Common myeloid progenitor, CD34-positive (primary cell): ENCODE measurements at regions not wholly inside any gene's neighbourhood (a gene's known extent, or its start where the extent isn't known, plus 50 kb on each side); places are given as distances from the start of the nearest gene placed in this dataset.

Experiments used
- CTCF ChIA-PET: fragments of 350-600 bp; sonication (Branson Sonifier 250); formaldehyde crosslinking; loops from one replicate; lab custom pipeline; 2021; ENCODE audit warnings: antibody characterized with exemption; lab: Charles Lee
- POLR2A ChIA-PET: fragments of 350-600 bp; sonication (Branson Sonifier 250); formaldehyde crosslinking; loops from one replicate; lab custom pipeline; 2021; ENCODE audit warnings: antibody characterized with exemption; lab: Charles Lee
- DNase-seq, 3 donors: peaks; one replicate each; pipeline versions ENCODE4 v3.0.0 to v3.0.0-alpha.2; 2013
- H3K27ac ChIP-seq, 2 experiments: 1 replicate in 1 of 2; 2 replicates in 1 of 2; pipeline ENCODE4 v1.7.0; 2013; ENCODE audit warnings: inconsistent platforms in 2 of 2, low read length in 2 of 2, mild to moderate bottlenecking in 2 of 2, low read depth in 1 of 2, moderate library complexity in 1 of 2; ENCODE audit not compliant: severe bottlenecking in 2 of 2, insufficient read depth in 1 of 2, poor library complexity in 1 of 2
- H3K27me3 ChIP-seq, 5 experiments: replicated peaks in 2 of 5; 1 replicate in 3 of 5; 2 replicates in 2 of 5; pipeline versions ENCODE4 v1.6.1 to v1.7.0; 2013; ENCODE audit warnings: low read length in 4 of 5, mild to moderate bottlenecking in 2 of 5, moderate library complexity in 2 of 5, inconsistent platforms in 1 of 5; ENCODE audit not compliant: insufficient read depth in 5 of 5, control insufficient read depth in 4 of 5
- H3K36me3 ChIP-seq, 4 experiments: 1 replicate in 2 of 4; 2 replicates in 2 of 4; pipeline versions ENCODE4 v1.6.1 to v1.7.0; 2013; ENCODE audit warnings: low read length in 3 of 4, control low read depth in 1 of 4, mild to moderate bottlenecking in 1 of 4; ENCODE audit not compliant: control insufficient read depth in 4 of 4, insufficient read depth in 4 of 4
- H3K4me1 ChIP-seq, 4 experiments: 1 replicate in 3 of 4; 2 replicates in 1 of 4; pipeline versions ENCODE4 v1.6.1 to v1.7.1; 2013; ENCODE audit warnings: low read length in 3 of 4, mild to moderate bottlenecking in 3 of 4, control low read depth in 1 of 4, inconsistent platforms in 1 of 4, moderate library complexity in 1 of 4; ENCODE audit not compliant: control insufficient read depth in 4 of 4, insufficient read depth in 4 of 4; ENCODE audit errors: control extremely low read depth in 1 of 4
- H3K4me3 ChIP-seq, 7 experiments: 1 replicate in 4 of 7; 2 replicates in 3 of 7; pipeline versions ENCODE4 v1.5.1 to v1.7.0; 2013; ENCODE audit warnings: mild to moderate bottlenecking in 7 of 7, low read length in 6 of 7, moderate library complexity in 6 of 7, inconsistent platforms in 2 of 7, low read depth in 2 of 7, control low read depth in 1 of 7; ENCODE audit not compliant: insufficient read depth in 4 of 7, control insufficient read depth in 1 of 7; ENCODE audit errors: extremely low read depth in 1 of 7
- H3K9me3 ChIP-seq, 5 experiments: 1 replicate in 4 of 5; 2 replicates in 1 of 5; pipeline versions ENCODE4 v1.6.1 to v1.7.1; 2013; ENCODE audit warnings: low read length in 4 of 5, mild to moderate bottlenecking in 2 of 5, inconsistent platforms in 1 of 5, low read depth in 1 of 5, moderate library complexity in 1 of 5; ENCODE audit not compliant: control insufficient read depth in 4 of 5, insufficient read depth in 2 of 5; ENCODE audit errors: control extremely low read depth in 1 of 5
- WGBS: methylation state at CpG from one replicate; pipeline ENCODE4 v1.1.5; 2013; ENCODE audit not compliant: insufficient coverage; 5-methylcytosine and 5-hydroxymethylcytosine counted together

GRCh38 chr4:166399021-166399420 is 526.0 kb downstream of the TLL1 start:
- no peaks in the 10 kb centered on the region for H3K9me3 ChIP-seq
- no peaks in the 10 kb centered on the region for H3K27me3 ChIP-seq
- DNase-seq, result no peak
- no peak overlapping the region for H3K27ac ChIP-seq
- ChIA-PET CTCF (no interaction called here), POLR2A (no interaction called here)
- H3K4me3 ChIP-seq, result no peak overlapping the region
- H3K4me1 ChIP-seq, result no peaks in the 10 kb centered on the region
- no CpG with 5 or more reads among the region's 1 CpG for WGBS
- no peaks in the 10 kb centered on the region for H3K36me3 ChIP-seq

- Histone ChIP-seq H3K9me3 (no peaks in the 10 kb centered on the region), H3K36me3 (no peaks in the 10 kb centered on the region), H3K27me3 (no peaks in the 10 kb centered on the region), H3K4me1 (no peaks in the 10 kb centered on the region), H3K27ac (no peak overlapping the region), H3K4me3 (no peak overlapping the region)
- POLR2A ChIA-PET, result no interaction called here
- DNase-seq, result no peak
- 92% methylated on average over 2 of the region's 5 CpGs for WGBS
- CTCF ChIA-PET, result no interaction called here
Measured at GRCh38 chr4:166400270-166400894, 527.3 kb downstream of the TLL1 start.

- POLR2A ChIA-PET, result no interaction called here
- Histone ChIP-seq H3K27me3 (no peaks in the 10 kb centered on the region), H3K9me3 (peaks cover 0 to 2% (median 0%) of the 10 kb centered on the region in 5 experiments), H3K4me3 (no peak overlapping the region), H3K27ac (no peak overlapping the region), H3K36me3 (no peaks in the 10 kb centered on the region), H3K4me1 (no peaks in the 10 kb centered on the region)
- no peak for DNase-seq
- WGBS, result no CpG with 5 or more reads among the region's 1 CpG
- CTCF ChIA-PET, result no interaction called here
Measured at GRCh38 chr4:166413356-166413755, 540.3 kb downstream of the TLL1 start.

- no CpG with 5 or more reads among the region's 1 CpG for WGBS
- Histone ChIP-seq H3K27ac (no peak overlapping the region), H3K36me3 (no peaks in the 10 kb centered on the region), H3K27me3 (no peaks in the 10 kb centered on the region), H3K4me3 (no peak overlapping the region), H3K9me3 (peaks cover 0 to 2% (median 0%) of the 10 kb centered on the region in 5 experiments), H3K4me1 (no peaks in the 10 kb centered on the region)
- no peak for DNase-seq
- ChIA-PET POLR2A (no interaction called here), CTCF (no interaction called here)
Measured at GRCh38 chr4:166414431-166414830, 541.4 kb downstream of the TLL1 start.

- ChIA-PET CTCF (no interaction called here), POLR2A (no interaction called here)
- no peak for DNase-seq
- no peak overlapping the region for H3K4me3 ChIP-seq
- 94% methylated on average over 4 of the region's 4 CpGs for WGBS
- H3K27me3 ChIP-seq, result no peaks in the 10 kb centered on the region
- H3K9me3 ChIP-seq, result peaks cover 0 to 2% (median 2%) of the 10 kb centered on the region in 5 experiments
- no peaks in the 10 kb centered on the region for H3K4me1 ChIP-seq
- H3K27ac ChIP-seq, result no peak overlapping the region
- no peaks in the 10 kb centered on the region for H3K36me3 ChIP-seq
Measured at GRCh38 chr4:166415749-166416148, 542.7 kb downstream of the TLL1 start.

GRCh38 chr4:166421556-166422156 is 548.6 kb downstream of the TLL1 start:
- Histone ChIP-seq H3K4me1 (no peaks in the 10 kb centered on the region), H3K36me3 (no peaks in the 10 kb centered on the region), H3K9me3 (peaks cover 0 to 5% (median 2%) of the 10 kb centered on the region in 5 experiments), H3K27me3 (no peaks in the 10 kb centered on the region), H3K4me3 (no peak overlapping the region), H3K27ac (no peak overlapping the region)
- 95% methylated on average over 2 of the region's 2 CpGs for WGBS
- POLR2A ChIA-PET, result no interaction called here
- no peak for DNase-seq
- CTCF ChIA-PET, result no interaction called here

- Histone ChIP-seq H3K27ac (no peak overlapping the region), H3K27me3 (no peaks in the 10 kb centered on the region), H3K9me3 (peaks cover 0 to 5% (median 2%) of the 10 kb centered on the region in 5 experiments), H3K36me3 (no peaks in the 10 kb centered on the region), H3K4me1 (no peaks in the 10 kb centered on the region), H3K4me3 (no peak overlapping the region)
- no peak for DNase-seq
- POLR2A ChIA-PET, result no interaction called here
- CTCF ChIA-PET, result no interaction called here
- no CpG with 5 or more reads among the region's 1 CpG for WGBS
Measured at GRCh38 chr4:166422475-166422874, 549.4 kb downstream of the TLL1 start.
